ENCODE measurements at regions not wholly inside any gene's neighbourhood (a gene's known extent, or its start where the extent isn't known, plus 50 kb on each side); places are given as distances from the start of the nearest gene placed in this dataset.

DNA sequence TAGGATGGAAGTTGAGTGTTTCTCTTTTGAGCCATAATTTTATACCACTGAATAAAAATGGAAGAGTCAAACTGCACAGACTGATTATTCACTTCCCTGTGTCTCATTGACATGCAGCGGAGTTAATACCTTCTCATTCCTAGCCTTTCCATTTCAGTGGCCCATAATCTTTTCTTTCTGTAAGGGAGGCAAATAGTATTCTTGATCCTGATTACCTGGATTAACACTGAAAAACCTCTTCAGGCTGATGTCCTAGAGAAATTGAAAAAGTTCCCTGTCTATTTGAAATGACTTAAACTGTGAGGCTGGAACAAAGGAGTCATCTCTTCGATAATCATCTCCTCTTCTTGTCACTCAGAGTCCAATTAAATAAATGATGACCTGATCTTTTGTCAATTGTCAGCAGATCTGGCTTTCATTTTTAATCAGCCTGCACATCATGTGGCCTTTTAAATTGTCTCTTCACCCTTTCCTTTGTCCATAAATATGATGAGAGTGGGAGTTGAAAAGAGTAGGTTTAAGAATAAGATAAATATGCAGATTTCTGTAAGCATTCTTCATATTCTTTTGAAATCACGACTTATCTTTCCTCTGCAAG is 713.0 kb downstream of the EPM2A start:
- H3K27ac ChIP-seq = no peak overlapping the region
- H3K4me1 ChIP-seq = no peaks in the 10 kb centered on the region
- H3K4me3 ChIP-seq = no peak overlapping the region
- 61 to 65% methylated on average over 3 of the region's 3 CpGs for WGBS, 2 donors (ENCODE audit: low coverage in 1 of 2)
- no peaks in the 10 kb centered on the region for H3K36me3 ChIP-seq
- ATAC-seq = no peak
- TF ChIP-seq CTCF (IDR thresholded peaks at IDR 0.05) (no peak), POLR2A (IDR thresholded peaks at IDR 0.05) (no peak), EP300 (IDR thresholded peaks at IDR 0.05) (no peak), POLR2AphosphoS5 (IDR thresholded peaks at IDR 0.05) (no peak)
- H3K9me3 ChIP-seq = no peaks in the 10 kb centered on the region
- H3K27me3 ChIP-seq = no peaks in the 10 kb centered on the region

- TF ChIP-seq POLR2A (IDR thresholded peaks at IDR 0.05) (no peak), POLR2AphosphoS5 (IDR thresholded peaks at IDR 0.05) (no peak), CTCF (IDR thresholded peaks at IDR 0.05) (no peak), EP300 (IDR thresholded peaks at IDR 0.05) (no peak)
- H3K9me3 ChIP-seq = no peaks in the 10 kb centered on the region
- no peak for ATAC-seq
- no peak overlapping the region for H3K27ac ChIP-seq
- no peaks in the 10 kb centered on the region for H3K36me3 ChIP-seq
- H3K4me1 ChIP-seq = no peaks in the 10 kb centered on the region
- H3K27me3 ChIP-seq = no peaks in the 10 kb centered on the region
- H3K4me3 ChIP-seq = no peak overlapping the region
- WGBS, 2 donors (ENCODE audit: low coverage in 1 of 2) = 16 to 70% methylated on average over 2 of the region's 3 CpGs
These were observed 712.1 kb downstream of the EPM2A start for GRCh38 chr6:145023116-145023726.

- no peaks in the 10 kb centered on the region for H3K36me3 ChIP-seq
- no peak overlapping the region for H3K27ac ChIP-seq
- no peaks in the 10 kb centered on the region for H3K4me1 ChIP-seq
- H3K4me3 ChIP-seq = no peak overlapping the region
- TF ChIP-seq EP300 (IDR thresholded peaks at IDR 0.05) = no peak
- no peak for TF ChIP-seq CTCF (IDR thresholded peaks at IDR 0.05)
- no peak for TF ChIP-seq POLR2AphosphoS5 (IDR thresholded peaks at IDR 0.05)
- no peak for TF ChIP-seq POLR2A (IDR thresholded peaks at IDR 0.05)
- H3K9me3 ChIP-seq = no peaks in the 10 kb centered on the region
- 72 to 77% methylated on average over 2 of the region's 2 CpGs for WGBS, 2 donors (ENCODE audit: low coverage in 1 of 2)
- H3K27me3 ChIP-seq = no peaks in the 10 kb centered on the region
- no peak for ATAC-seq
These were observed 709.8 kb downstream of the EPM2A start for GRCh38 chr6:145025488-145025887.

DNA sequence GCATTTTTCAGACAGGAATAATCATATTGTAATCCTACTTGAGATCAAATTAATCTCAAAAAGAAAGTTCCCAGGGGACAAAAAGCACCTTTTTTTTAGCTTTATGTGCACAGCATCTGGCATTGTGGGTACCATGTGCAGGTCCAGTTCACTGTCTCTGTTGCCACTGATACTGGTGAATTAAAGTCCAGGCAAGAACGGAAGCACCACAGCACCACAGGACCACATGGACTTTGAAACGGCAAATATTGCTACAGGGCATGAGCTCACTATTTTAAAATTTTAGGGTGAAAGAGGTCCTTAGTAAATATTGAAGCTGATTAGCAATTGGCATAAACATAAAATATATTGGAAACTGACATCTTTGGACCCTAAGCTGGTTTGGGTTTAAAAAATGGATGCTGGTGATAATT is 709.0 kb downstream of the EPM2A start:
- H3K27me3 ChIP-seq = no peaks in the 10 kb centered on the region
- 87 to 93% methylated on average over 2 of the region's 2 CpGs for WGBS, 2 donors (ENCODE audit: low coverage in 1 of 2)
- no peak for ATAC-seq
- H3K36me3 ChIP-seq = no peaks in the 10 kb centered on the region
- H3K4me3 ChIP-seq = no peak overlapping the region
- TF ChIP-seq CTCF (IDR thresholded peaks at IDR 0.05) (no peak), POLR2A (IDR thresholded peaks at IDR 0.05) (no peak), EP300 (IDR thresholded peaks at IDR 0.05) (no peak), POLR2AphosphoS5 (IDR thresholded peaks at IDR 0.05) (no peak)
- no peaks in the 10 kb centered on the region for H3K4me1 ChIP-seq
- H3K9me3 ChIP-seq = no peaks in the 10 kb centered on the region
- H3K27ac ChIP-seq = no peak overlapping the region

GRCh38 chr6:145028144-145028818 is 707.0 kb downstream of the EPM2A start:
- peak; percentile 36 for ATAC-seq
- H3K4me3 ChIP-seq = no peak overlapping the region
- H3K9me3 ChIP-seq = no peaks in the 10 kb centered on the region
- no peak for TF ChIP-seq POLR2A (IDR thresholded peaks at IDR 0.05)
- TF ChIP-seq CTCF (IDR thresholded peaks at IDR 0.05) = peak in 1 of 4 experiments; percentile 42
- 33 to 42% methylated on average over 4 of the region's 4 CpGs for WGBS, 2 donors (ENCODE audit: low coverage in 1 of 2)
- H3K27me3 ChIP-seq = no peaks in the 10 kb centered on the region
- no peaks in the 10 kb centered on the region for H3K36me3 ChIP-seq
- H3K27ac ChIP-seq = no peak overlapping the region
- H3K4me1 ChIP-seq = no peaks in the 10 kb centered on the region

All from gastroesophageal sphincter (tissue), 4 donors.